ENCODE measurements at regions not wholly inside any gene's neighbourhood (a gene's known extent, or its start where the extent isn't known, plus 50 kb on each side); places are given as distances from the start of the nearest gene placed in this dataset.

- Histone ChIP-seq H3K9me3 (no peaks in the 10 kb centered on the region), H3K27ac (replicated peaks in 1 of 4) (no peak overlapping the region), H3K4me3 (no peak overlapping the region), H3K27me3 (no peaks in the 10 kb centered on the region), H3K4me1 (peaks cover 7 to 21% (median 18%) of the 10 kb centered on the region in 4 donors), H3K36me3 (no peaks in the 10 kb centered on the region)
- intact Hi-C loops (cut with DNase I): loop anchor here (5.0 kb wide), 1 partner anchor 1147 kb away; the partner anchor contains the start of gene TENT5A
- 36% methylated on average over 4 of the region's 4 CpGs for WGBS
- DNase-seq (ENCODE audit: extremely low spot score): no peak
- no peak for TF ChIP-seq POLR2A (IDR thresholded peaks at IDR 0.05; ENCODE audit: low read depth)
- TF ChIP-seq POLR2AphosphoS5 (IDR thresholded peaks at IDR 0.05): no peak
- TF ChIP-seq, protein P1, sequence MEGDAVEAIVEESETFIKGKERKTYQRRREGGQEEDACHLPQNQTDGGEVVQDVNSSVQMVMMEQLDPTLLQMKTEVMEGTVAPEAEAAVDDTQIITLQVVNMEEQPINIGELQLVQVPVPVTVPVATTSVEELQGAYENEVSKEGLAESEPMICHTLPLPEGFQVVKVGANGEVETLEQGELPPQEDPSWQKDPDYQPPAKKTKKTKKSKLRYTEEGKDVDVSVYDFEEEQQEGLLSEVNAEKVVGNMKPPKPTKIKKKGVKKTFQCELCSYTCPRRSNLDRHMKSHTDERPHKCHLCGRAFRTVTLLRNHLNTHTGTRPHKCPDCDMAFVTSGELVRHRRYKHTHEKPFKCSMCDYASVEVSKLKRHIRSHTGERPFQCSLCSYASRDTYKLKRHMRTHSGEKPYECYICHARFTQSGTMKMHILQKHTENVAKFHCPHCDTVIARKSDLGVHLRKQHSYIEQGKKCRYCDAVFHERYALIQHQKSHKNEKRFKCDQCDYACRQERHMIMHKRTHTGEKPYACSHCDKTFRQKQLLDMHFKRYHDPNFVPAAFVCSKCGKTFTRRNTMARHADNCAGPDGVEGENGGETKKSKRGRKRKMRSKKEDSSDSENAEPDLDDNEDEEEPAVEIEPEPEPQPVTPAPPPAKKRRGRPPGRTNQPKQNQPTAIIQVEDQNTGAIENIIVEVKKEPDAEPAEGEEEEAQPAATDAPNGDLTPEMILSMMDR (IDR thresholded peaks at IDR 0.05): peak; percentile 50 to 62 (median 51)
- TF ChIP-seq EP300 (IDR thresholded peaks at IDR 0.05): no peak
Measured at GRCh38 chr6:80605165-80605989, 498.9 kb downstream of the BCKDHB start.

GRCh38 chr6:80603679-80604078, 497.2 kb downstream of the BCKDHB start:
- TF ChIP-seq, protein P1 (IDR thresholded peaks at IDR 0.05): no peak
- TF ChIP-seq EP300 (IDR thresholded peaks at IDR 0.05): no peak
- no peak for TF ChIP-seq POLR2AphosphoS5 (IDR thresholded peaks at IDR 0.05)
- no peak for TF ChIP-seq POLR2A (IDR thresholded peaks at IDR 0.05; ENCODE audit: low read depth)

GRCh38 chr6:80594461-80594860, 488.0 kb downstream of the BCKDHB start:
- no peaks in the 10 kb centered on the region for H3K4me1 ChIP-seq
- no peaks in the 10 kb centered on the region for H3K27me3 ChIP-seq
- no peak overlapping the region for H3K4me3 ChIP-seq
- H3K9me3 ChIP-seq: no peaks in the 10 kb centered on the region
- no peak for DNase-seq (ENCODE audit: extremely low spot score)
- TF ChIP-seq, protein P1 (IDR thresholded peaks at IDR 0.05): no peak
- intact Hi-C loops (cut with DNase I): no loop called here
- 97% methylated on average over 4 of the region's 4 CpGs for WGBS
- no peak overlapping the region for H3K27ac ChIP-seq (replicated peaks in 1 of 4)
- no peaks in the 10 kb centered on the region for H3K36me3 ChIP-seq

More at GRCh38 chr6:80603679-80604078, 497.2 kb downstream of the BCKDHB start:
- H3K36me3 ChIP-seq: no peaks in the 10 kb centered on the region
- no peak for DNase-seq (ENCODE audit: extremely low spot score)
- peaks cover 7 to 18% (median 15%) of the 10 kb centered on the region in 4 donors for H3K4me1 ChIP-seq
- no peaks in the 10 kb centered on the region for H3K9me3 ChIP-seq
- no peak overlapping the region for H3K27ac ChIP-seq (replicated peaks in 1 of 4)
- no peaks in the 10 kb centered on the region for H3K27me3 ChIP-seq
- intact Hi-C loops (cut with DNase I): no loop called here
- H3K4me3 ChIP-seq: no peak overlapping the region

DNA sequence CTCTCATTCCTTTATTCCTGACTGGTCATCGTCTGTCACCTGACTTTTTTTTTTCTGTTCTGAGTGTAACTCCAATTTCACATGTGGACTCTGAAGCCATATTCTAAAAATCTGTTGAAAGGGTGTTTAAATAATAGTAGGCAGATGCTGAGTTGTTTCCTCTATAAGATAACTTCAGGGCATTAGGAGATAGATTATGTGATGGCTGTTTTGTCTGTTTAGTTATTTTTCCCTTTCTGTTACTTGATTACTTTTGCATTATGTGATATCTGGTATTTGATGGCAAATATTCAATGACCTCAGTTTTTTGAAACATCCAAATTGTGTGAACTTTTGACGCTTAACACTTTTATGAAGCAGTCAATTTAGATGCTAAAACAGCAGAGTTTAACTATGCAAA, 486.0 kb downstream of the BCKDHB start:
- no peaks in the 10 kb centered on the region for H3K27me3 ChIP-seq
- no peak overlapping the region for H3K27ac ChIP-seq (replicated peaks in 1 of 4)
- TF ChIP-seq POLR2AphosphoS5 (IDR thresholded peaks at IDR 0.05): no peak
- TF ChIP-seq EP300 (IDR thresholded peaks at IDR 0.05): no peak
- TF ChIP-seq POLR2A (IDR thresholded peaks at IDR 0.05; ENCODE audit: low read depth): no peak
- TF ChIP-seq, protein P1 (IDR thresholded peaks at IDR 0.05): no peak
- DNase-seq (ENCODE audit: extremely low spot score): no peak
- 79% methylated on average over 2 of the region's 2 CpGs for WGBS
- H3K4me3 ChIP-seq: no peak overlapping the region
- intact Hi-C loops (cut with DNase I): no loop called here
- H3K4me1 ChIP-seq: no peaks in the 10 kb centered on the region
- no peaks in the 10 kb centered on the region for H3K9me3 ChIP-seq
- H3K36me3 ChIP-seq: no peaks in the 10 kb centered on the region

DNA sequence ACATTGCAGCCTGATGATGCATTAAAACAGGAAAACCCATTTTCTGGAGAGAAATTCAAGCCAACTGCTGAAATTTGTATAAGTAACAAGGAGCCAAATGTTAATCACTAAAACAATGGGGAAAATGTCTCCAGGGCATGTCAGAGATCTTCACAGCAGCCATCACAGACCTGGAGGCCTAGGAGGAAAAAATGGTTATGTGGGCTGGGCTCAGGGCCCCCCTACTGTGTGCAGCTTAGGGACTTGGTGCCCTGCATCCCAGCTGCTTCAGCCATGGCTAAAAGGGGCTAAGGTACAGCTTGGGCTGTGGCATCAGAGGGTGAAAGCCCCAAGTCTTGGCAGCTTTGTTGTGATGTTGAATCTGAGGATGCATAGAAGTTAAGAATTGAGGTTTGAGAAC, 479.8 kb downstream of the BCKDHB start:
- Histone ChIP-seq H3K9me3 (no peaks in the 10 kb centered on the region), H3K4me3 (no peak overlapping the region), H3K27me3 (no peaks in the 10 kb centered on the region), H3K36me3 (no peaks in the 10 kb centered on the region), H3K4me1 (no peaks in the 10 kb centered on the region), H3K27ac (replicated peaks in 1 of 4) (no peak overlapping the region)
- intact Hi-C loops (cut with DNase I): no loop called here
- TF ChIP-seq, protein P1 (IDR thresholded peaks at IDR 0.05): no peak
- no peak for DNase-seq (ENCODE audit: extremely low spot score)

Data from esophagus muscularis mucosa (tissue), 4 donors.